ENCODE measurements at regions not wholly inside any gene's neighbourhood (a gene's known extent, or its start where the extent isn't known, plus 50 kb on each side); places are given as distances from the start of the nearest gene placed in this dataset.

- WGBS (ENCODE audit: insufficient coverage, low coverage, missing lambda C conversion rate): 56% methylated on average over 5 of the region's 5 CpGs
- no peak overlapping the region for H3K4me3 ChIP-seq
- peaks cover 10% of the 10 kb centered on the region for H3K9me3 ChIP-seq (replicated peaks; ENCODE audit: control insufficient read depth, insufficient read depth, low read depth, low read length)
- peaks cover 0 to 19% of the 10 kb centered on the region in 2 experiments; a peak in 3 of 5 replicates for H3K4me1 ChIP-seq (replicated peaks in 1 of 2; ENCODE audit: control insufficient read depth in 2 of 2, insufficient read depth in 2 of 2, low read length in 2 of 2)
- H3K9ac ChIP-seq (ENCODE audit: insufficient read depth in 1 of 2, low read depth in 2 of 2, low read length in 2 of 2): no peak overlapping the region
- POLR2A ChIA-PET: interaction anchor here (0.7 kb wide), 1 partner anchor 12 kb away, joined by 3 read pairs; no protein-coding TSS in a partner anchor
- in situ Hi-C loops (cut with MboI) (no loop called here), intact Hi-C loops (cut with micrococcal nuclease) (no loop called here)
- DNase-seq (ENCODE audit: extremely low read depth in 1 of 4, low spot score in 3 of 4) (no peak), FAIRE-seq (no peak), ATAC-seq (no peak)
- no peaks in the 10 kb centered on the region for H3K9me1 ChIP-seq (ENCODE audit: control insufficient read depth, insufficient read depth, low read length)
- H4K20me1 ChIP-seq (replicated peaks; ENCODE audit: control insufficient read depth, insufficient read depth, low read length): no peaks in the 10 kb centered on the region
- no peak overlapping the region for H3K4me2 ChIP-seq (ENCODE audit: insufficient read depth, low read length)
- CTCF ChIA-PET (ENCODE audit: low intra/inter-chr PET ratio): no interaction called here
- no peaks in the 10 kb centered on the region for H3K36me3 ChIP-seq (ENCODE audit: control insufficient read depth, insufficient read depth, low read length)
- H2AFZ ChIP-seq (ENCODE audit: low read depth, low read length): no peak overlapping the region
- no peak overlapping the region for H3K27ac ChIP-seq (ENCODE audit: extremely low read depth, low read depth, low read length)
- H3K27me3 ChIP-seq (ENCODE audit: control insufficient read depth in 2 of 2, insufficient read depth in 2 of 2, low read length in 2 of 2): no peaks in the 10 kb centered on the region
- no peaks in the 10 kb centered on the region for H3K79me2 ChIP-seq (ENCODE audit: control insufficient read depth, insufficient read depth, low read length)
- BruUV-seq (replicated peaks): no TSS peak
- TF ChIP-seq ZNF12 (CRISPR knock-in tag; IDR thresholded peaks at IDR 0.05) (no peak), SMARCA4 (IDR thresholded peaks at IDR 0.05) (no peak), PCBP1 (IDR thresholded peaks at IDR 0.05; ENCODE audit: low read depth, low read length, poor library complexity, severe bottlenecking) (no peak), JUN (IDR thresholded peaks at IDR 0.05; ENCODE audit: borderline replicate concordance, low read depth, low read length) (no peak), JUN (CRISPR knock-in tag; IDR thresholded peaks at IDR 0.05; ENCODE audit: borderline replicate concordance) (no peak), CLOCK (CRISPR knock-in tag; IDR thresholded peaks at IDR 0.05; ENCODE audit: borderline replicate concordance) (no peak), ZNF717 (CRISPR knock-in tag; IDR thresholded peaks at IDR 0.05) (no peak), ZNF143 (CRISPR knock-in tag; IDR thresholded peaks at IDR 0.05) (no peak), KLF1 (tag; IDR thresholded peaks at IDR 0.05) (no peak), ZFP1 (CRISPR knock-in tag; IDR thresholded peaks at IDR 0.05) (no peak), CAMTA2 (CRISPR knock-in tag; conservative IDR thresholded peaks at IDR 0.05) (no peak), ZBTB33 (CRISPR knock-in tag; IDR thresholded peaks at IDR 0.05) (no peak), SUPT5H (IDR thresholded peaks at IDR 0.05) (no peak), XRCC4 (IDR thresholded peaks at IDR 0.05; ENCODE audit: extremely low read depth, insufficient read depth, insufficient read length) (no peak), BRF2 (IDR thresholded peaks at IDR 0.05; ENCODE audit: borderline replicate concordance, insufficient read depth, insufficient read length) (no peak), SFPQ (IDR thresholded peaks at IDR 0.05; ENCODE audit: low read depth, low read length) (no peak), ADNP (tag; IDR thresholded peaks at IDR 0.05) (no peak)
Measured at GRCh38 chr3:5445676-5446201, 258.2 kb downstream of the EDEM1 start.
